ENCODE measurements at regions not wholly inside any gene's neighbourhood (a gene's known extent, or its start where the extent isn't known, plus 50 kb on each side); places are given as distances from the start of the nearest gene placed in this dataset.

DNA sequence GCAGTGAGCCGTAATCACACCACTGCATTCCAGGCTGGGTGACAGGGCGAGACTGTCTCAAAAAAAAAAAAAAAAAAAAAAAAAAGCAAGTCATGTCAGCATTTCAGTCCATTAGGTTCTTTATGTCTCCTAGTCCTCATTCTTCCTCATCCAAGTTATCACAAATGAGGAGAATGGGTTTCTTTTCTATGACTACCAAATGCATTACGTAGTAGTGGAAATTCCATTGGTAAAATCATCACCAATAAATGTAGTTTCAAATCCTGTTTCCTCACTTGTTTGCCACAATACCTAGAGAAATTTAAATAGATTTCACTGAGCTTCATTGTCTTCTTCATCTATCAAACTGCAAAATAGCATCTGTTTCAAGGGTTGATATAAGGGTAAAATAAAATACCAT, 317.6 kb upstream of the MME start:
- no peak for DNase-seq (ENCODE audit: low spot score)

DNA sequence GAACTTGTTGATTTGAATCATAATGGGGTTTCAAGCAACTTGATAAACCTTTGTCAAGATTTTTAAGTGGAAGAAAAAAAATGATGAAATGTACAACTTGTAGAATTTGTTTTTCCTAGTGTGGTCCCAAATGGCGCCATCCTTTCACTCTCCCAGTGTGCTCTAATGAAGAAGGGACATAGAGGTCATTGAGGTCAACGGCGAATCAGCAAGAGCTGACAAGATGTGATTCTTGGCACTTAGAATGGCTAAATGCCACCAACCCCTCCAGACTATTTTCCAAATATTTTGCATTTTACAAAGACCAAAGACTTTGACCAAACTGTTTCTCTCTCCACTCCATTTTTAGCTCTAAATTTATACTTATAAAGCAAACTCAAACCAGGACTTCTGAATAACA, 320.2 kb upstream of the MME start:
- DNase-seq (ENCODE audit: low spot score): no peak

DNA sequence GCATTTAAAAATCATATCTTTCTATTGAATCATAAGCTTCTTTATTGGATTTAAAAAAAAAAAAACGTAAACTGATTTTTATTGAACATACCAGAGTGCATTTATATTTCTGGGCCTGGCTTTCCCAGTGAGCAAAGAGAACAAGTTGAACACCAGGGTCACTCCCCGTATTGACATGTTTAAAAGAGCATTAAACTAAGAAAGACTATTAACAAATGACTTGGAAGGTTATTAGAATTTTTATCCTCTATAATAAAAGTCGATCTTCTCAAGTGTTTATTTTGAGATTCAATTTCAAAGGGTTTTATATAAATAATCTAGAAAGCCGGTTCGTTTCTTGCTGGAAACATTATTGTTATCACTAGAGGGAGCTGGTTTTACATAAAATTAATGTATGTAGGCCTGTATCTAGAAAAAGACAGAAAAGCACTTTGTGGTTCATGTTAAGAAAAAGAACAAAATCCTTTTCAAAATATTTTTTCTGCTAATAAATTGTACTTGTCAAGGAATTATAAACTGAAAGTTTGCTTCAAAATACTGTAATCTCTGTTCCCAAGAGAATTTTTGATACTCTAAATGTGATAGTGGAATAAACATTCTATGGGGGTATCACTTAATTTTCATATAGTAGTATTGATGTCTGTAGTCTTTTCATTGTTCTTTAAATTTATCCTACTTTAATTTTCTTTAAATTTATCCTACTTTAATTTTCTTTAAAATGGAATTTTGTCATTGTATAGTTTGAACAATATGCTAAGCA, 321.8 kb upstream of the MME start:
- peak; percentile 18 for DNase-seq (ENCODE audit: low spot score)

DNA sequence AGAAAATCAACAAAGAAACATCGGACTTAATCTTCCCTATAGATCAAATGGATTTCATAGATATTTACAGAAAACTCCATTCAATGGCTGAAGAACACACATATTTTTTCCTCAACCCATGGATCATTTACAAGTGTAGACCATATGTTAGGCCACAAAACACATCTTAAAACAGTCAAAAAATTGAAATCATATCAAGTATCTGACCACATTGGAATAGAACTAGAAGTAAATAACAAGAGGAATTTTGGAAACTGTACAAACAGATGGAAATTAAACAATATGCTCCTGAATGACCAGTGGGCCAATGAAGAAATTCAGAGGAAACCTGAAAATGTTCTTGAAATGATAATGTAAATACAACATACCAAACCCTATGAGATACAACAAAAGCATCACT, 323.1 kb upstream of the GPR149 start:
- DNase-seq (ENCODE audit: low spot score): no peak

DNA sequence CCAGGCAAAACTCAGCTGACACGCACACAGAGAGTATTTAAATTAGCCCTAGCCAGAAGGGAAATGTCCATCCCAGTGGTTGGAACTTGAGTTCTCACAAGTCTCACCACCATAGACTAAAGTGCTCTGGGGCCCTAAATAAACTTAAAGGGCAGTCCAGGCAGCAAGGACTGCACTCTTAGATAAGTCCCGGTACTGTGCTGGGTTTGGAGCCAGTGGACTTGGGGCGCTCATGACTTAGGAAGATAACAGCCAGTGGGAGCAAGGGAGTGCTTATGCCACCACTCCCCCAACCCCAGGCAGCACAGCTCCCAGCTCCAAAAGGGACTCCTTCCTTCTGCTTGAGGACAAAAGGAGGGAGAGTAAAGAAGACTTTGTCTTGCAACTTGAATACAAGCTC, 319.5 kb upstream of the GPR149 start:
- DNase-seq (ENCODE audit: low spot score): no peak

DNA sequence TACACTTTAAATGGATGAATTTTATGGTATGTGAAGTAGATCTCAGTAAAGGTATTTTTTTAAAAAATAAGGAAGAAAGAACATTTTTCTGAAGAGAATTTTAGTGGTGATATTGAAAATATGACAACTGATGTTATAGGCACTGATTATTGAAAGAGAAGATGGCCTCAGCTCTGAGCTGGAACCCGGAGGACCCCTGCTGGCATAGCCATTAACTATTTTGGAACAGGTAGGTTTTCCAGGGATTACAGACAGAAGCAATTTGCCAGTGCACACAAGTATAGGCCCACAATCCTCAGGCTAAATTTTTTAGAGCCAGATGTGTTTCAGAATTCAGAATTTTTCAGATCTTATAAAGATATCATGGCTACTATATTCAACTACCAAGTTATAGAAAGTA, 315.9 kb upstream of the GPR149 start:
- DNase-seq (ENCODE audit: low spot score): no peak

DNA sequence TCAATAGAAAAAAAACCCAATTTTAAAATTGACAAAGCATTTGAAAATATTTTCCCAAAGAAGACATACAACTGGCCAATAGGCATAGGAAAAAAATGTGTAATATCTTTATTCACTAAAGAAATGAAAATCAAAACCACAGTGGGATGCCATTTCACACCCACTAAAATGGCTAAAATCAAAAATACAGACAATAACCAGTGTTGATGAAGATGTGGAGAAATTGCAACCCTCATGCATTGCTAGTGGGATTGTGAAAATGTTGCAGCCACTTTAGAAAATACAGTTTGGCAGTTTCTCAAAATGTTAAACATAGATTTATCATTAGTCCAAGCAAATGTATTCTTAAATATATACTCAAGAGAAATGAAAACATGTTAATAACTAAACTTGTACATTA, 315.1 kb upstream of the GPR149 start:
- no peak for DNase-seq (ENCODE audit: low spot score)

DNA sequence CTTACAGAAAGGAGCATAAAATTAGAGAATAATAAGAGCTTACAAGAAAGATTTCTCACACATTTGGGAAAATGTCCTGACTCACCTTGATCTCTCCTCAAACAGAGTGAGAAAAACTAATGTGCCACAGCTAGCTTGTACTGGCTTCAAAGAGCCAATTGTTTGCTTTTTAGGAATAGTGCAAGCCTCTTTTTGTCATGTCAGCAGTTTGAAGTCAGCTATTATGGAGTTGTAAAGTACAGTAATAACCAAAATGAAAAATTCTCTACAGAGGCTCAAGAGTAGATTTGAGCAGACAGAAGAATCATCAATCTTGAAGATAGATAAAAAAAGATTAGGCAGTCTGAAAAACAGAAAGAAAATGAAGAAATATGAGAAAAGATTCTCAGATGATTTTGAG, 313.4 kb upstream of the GPR149 start:
- DNase-seq (ENCODE audit: low spot score): no peak

DNA sequence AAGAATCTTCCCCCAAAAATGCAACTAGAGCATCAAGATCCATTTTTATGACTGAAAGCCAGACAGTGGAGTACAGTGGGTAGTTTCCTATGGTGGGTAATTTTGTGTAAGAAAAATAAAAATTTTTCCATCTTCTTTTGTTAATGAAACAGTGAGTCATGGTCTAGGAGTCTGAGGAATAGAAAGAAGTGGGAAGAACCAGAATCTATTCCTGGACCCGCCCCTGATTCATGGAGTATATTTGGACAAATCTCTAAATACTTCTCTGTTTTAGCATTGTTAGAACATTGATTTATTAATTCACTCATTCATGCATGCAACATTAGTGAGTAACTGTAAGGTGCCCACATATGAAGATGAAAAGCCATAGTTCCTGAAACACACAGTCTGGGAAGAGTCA, 304.5 kb upstream of the GPR149 start:
- DNase-seq (ENCODE audit: low spot score): no peak

DNA sequence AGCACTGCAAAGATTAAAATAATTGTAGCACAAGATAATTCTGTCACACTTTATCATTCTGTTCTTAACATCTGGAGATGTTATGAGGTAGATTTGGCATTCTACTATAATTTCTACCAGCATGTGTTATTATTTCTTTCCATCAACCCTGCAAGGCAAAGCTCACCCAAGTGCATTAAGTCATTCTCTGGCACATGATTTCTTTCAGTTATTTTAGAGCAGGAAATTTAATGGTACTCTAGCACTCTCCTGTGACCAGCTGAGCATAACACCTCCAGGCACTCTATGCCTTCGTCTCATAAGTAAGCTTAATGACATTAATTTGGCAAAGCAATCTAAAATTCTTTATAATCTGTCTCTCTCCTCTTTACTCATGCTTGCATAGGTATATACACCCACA, 300.2 kb upstream of the GPR149 start:
- DNase-seq (ENCODE audit: low spot score): no peak

DNA sequence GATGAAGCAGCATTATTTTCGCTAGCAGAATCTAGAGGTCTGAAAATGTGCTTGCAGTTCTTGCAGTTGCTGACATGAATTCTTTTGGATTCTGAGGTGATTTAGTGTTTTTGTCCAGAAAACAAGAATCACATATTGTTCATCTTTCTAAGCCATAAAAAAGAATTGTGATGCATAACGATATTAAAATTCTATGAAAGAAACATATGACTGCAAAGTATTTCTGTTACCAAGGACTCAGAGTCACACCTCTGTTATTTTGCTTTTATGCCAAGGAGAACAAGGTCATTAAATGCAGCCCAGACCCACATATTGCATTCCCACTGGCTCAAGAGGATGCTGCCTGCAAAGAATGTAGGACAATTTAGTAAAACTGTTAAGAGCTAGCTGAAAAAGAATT, 299.8 kb upstream of the GPR149 start:
- no peak for DNase-seq (ENCODE audit: low spot score)

DNA sequence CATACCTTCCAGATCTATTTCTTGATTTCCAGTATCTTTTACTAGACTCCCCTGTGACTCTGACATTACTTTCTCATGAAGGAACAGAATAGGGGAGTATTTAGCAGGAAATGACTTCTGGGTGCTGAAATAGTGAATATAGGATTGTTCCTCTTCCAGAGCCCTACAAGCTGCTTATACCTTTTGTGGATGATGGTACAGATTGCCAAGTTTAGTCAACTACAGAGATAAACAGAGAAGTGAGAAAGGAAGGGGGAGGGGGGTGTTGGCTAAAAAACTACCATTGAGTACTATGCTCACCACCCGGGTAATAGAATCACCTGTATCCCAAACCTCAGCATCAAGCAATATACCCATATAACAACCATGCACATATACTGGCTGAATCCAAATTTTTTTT, 298.3 kb upstream of the GPR149 start:
- no peak for DNase-seq (ENCODE audit: low spot score)

DNA sequence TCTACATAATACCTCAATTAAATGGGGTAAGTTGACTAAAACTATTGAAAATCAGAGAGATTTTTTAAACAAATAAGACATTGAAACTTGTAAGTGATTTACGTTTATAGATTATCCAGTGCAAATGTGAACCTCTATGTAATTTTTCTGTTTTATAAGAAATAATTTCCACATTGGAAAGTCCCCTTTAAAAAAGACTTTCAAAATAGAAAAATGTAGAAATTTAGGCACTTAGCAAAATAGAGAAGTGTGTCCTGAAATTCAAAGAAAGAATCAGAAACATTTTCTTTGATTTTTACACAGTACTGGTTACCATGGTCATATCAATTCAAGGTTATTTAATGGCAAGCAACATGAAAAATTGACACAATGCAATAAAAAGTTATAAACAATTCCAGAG, 290.9 kb upstream of the GPR149 start:
- DNase-seq (ENCODE audit: low spot score): no peak

DNA sequence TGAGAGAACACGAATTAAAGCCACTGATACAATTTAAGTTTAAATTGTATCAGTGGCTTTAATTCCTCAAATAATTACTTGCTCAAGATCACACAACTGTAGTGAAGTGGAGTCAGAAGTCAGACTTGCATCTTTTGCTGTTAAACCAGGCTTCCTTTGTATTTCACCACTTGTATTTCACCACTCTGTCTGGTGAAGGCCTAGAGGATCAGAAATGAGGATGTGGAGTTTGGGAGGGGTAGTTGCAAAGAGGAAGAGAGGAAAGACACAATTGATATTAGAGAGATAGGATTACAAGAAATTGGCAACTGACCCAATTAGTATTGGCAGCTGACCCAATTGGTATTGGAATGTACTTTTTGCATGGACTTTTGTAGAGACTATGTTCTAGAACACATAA, 288.1 kb upstream of the GPR149 start:
- DNase-seq (ENCODE audit: low spot score): no peak

DNA sequence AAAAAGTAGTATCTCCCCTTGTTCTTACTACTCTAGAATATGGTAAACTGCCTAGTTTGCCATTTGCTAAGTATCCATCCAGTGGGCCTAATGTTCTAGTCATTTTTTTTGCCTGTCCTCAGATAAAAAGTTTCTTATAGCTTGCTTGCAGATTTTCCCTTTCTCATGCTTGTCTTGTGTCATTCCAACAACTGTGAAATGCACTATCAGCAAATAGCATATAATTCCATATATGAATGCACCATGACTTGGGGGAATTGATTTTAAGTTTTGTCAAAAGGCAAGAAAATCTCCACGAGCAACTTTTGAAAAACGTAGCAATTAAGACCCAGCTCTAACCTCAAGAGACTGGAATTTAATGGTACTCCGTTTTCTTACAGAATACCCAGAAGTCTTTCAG, 286.2 kb upstream of the GPR149 start:
- DNase-seq (ENCODE audit: low spot score): no peak

DNA sequence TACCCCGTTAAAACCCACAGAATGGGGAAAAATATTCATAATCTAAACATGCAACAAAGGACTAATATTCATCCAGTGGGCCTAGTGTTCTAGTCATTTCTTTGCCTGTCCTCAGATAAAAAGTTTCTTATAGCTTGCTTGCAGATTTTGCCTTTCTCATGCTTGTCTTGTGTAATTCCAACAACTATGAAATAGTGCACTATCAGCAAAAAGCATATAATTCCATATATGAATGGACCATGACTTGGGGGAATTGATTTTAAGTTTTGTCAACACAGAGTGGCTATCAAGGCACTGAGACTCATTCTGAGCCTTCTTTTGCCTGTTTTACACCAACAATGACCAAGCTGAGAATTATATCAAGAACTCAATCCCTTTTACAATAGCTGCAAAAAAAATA, 278.6 kb upstream of the GPR149 start:
- DNase-seq (ENCODE audit: low spot score): no peak

DNA sequence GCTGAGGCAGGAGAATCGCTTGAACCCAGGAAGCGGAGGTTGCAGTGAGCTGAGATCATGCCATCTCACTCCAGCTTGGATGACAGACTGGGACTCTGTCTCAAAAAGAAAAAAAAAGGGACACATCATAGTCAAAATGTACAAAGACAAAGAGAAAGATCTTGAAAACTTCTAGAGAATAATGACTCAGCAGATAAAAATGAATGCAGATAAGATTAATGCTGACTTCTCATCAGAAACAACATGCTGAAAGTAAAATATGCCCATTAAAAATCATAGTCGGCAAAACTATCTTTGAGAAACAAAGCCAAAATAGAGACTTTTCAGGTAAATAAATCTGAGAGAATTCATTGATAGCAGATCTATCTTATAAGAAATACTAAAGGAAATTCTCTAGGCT, 271.1 kb upstream of the GPR149 start:
- DNase-seq (ENCODE audit: low spot score): no peak

DNA sequence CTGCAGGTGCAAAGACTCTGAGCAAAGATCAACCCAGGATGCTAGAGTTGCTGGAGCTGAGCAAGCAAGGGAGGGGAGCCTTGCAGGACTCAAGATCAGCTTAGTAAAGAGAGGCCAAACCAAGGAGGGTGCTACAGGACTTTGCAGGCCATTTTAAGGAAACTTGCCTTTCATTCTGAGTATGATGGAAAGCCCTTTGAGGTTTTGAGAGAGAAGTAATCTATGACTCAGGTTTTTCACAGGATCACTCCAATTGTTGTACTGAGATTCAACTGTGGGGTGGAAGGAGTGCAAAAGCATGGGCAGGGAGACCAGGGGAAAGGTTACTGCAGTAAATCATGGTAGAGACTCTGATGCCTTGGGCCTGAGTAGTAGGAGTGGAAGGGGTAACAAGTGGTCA, 260.4 kb upstream of the GPR149 start:
- DNase-seq (ENCODE audit: low spot score): no peak

DNA sequence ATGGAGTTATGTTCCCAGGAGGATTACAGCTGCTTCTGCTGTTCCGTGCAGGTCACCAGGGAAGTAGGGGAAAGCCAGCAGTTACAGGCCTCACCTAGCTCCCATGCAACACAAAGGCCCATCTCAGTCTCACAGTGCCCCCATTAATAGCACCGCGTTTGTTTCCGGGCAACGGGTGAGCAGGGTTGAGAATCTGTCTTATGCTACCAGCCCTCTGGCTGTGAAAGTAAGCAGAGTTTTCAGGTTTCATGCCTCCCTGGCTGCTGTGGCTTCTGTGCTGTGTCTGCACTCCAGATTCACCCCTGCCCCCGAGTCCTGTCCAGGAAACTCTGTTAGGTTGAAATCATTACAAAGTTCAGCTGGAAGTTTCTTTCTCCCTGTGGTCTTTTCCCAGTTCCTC, 254.4 kb upstream of the GPR149 start:
- DNase-seq (ENCODE audit: low spot score): no peak

DNA sequence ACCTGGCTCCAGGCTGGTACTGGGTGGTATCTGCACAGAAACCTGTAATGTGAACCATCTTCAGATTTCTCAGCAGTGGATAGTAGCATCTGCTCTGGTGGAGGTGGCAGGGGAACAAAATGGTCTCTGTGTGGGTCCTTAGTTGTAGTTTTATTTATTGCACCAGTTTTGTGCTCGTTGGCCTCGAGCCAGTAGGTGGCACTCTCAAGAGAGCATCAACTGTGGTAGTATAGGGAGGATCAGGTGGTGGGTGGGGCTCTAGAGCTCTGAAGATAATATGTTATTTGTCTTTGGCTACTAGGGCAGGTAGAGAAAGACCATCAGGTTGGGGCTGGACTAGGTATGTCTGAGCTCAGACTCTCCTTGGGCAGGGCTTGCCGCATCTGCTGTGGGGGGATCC, 254.0 kb upstream of the GPR149 start:
- DNase-seq (ENCODE audit: low spot score): peak; percentile 6

DNA sequence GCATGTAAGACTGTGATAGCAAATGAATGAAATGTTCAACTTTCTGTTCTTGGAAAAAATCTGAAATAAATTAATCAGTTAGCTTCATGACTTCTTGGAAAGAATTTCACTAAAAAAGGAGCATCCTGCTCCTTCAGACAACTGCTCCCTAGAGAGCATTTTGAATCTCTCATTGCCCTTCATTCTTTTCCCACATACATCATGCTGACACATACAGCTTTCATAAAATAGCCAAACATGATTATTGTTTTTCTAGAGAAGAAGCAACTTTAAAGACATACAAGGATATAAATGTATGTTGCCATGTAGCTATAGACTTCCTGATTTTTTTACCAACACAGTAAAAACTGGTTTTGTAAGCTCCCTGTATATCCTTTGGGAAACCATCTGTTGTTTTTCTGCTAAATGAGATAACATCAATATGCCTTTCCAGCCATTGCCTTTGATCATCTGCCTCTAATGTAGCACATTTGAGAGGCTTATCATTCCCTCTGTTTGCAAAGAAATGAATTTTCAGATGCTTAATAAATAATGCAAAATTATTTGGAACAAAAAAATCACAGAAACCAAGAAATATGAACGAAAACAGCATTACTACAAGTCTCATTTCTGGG, 248.2 kb upstream of the GPR149 start:
- no peak for DNase-seq (ENCODE audit: low spot score)

DNA sequence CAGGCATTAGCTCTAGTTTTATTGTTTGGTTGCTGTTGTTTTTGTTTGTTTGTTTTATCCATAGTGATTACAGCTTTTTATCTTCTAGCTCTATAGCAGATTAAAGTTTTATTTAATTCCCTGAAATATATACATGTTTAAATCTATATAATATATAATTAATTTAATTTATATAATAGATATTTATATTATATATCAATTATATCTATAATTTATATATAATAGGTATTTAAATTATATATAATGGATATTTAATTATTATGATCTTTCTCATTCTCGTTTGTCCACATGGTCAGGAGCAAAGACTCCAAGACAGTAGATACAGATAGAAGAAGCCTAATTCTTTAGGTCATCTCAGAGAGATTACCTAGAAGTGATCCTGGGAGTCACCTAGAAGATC, 238.8 kb upstream of the GPR149 start:
- no peak for DNase-seq (ENCODE audit: low spot score)

DNA sequence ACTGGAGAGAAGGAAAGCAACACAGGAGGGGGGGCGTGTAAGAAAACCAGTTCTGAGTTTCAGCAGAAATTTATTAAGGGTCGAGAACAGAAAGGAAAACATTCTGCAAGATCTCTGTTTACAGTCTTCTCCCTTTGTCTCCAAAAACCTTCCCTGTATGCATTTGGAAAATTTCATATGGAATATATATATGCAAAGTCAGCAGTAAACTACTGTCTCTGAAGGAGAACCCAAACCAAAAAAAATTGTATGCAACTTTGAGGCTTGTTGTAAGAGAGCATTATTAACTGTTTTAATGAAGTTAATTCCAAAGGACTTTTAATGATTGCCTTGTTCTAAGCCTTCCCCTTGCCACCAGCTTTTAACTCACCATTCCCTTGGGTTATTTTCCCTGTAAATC, 238.2 kb upstream of the GPR149 start:
- no peak for DNase-seq (ENCODE audit: low spot score)

DNA sequence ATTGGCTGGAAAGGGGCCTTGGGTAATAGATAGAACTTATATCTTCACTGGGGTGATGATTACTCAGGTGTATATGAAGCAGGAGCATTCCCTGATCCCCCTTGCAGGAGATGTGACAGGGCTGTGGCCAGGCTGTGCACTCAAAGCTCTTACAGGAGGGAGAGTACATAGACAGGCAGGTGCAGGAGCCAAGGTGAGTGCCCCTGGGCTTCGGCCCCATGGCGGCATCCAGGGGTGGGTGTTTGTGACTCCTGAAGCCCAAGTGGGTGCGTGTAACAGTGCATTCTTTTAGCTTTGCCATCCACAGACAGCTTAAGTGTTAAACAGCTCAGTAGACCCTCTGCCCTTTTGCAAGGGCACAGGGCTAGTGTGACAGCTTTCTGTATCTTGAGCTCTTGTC, 236.6 kb upstream of the GPR149 start:
- DNase-seq (ENCODE audit: low spot score): no peak

Data from germinal center (tissue), 1 donor.